ENCODE measurements at regions not wholly inside any gene's neighbourhood (a gene's known extent, or its start where the extent isn't known, plus 50 kb on each side); places are given as distances from the start of the nearest gene placed in this dataset.

GRCh38 chr16:66240631-66241395 is 125.7 kb upstream of the CDH5 start:
- Histone ChIP-seq H3K79me2 (ENCODE audit: insufficient read depth, low read length) (no peaks in the 10 kb centered on the region), H3K27me3 (ENCODE audit: control insufficient read depth in 1 of 2, insufficient read depth in 2 of 2, low read length in 2 of 2) (peaks cover 0 to 33% of the 10 kb centered on the region in 2 experiments; a peak in 3 of 5 replicates), H4K20me1 (ENCODE audit: insufficient read depth, low read length) (no peaks in the 10 kb centered on the region), H3K4me1 (ENCODE audit: insufficient read depth, low read length) (no peaks in the 10 kb centered on the region), H3K4me3 (replicated peaks in 1 of 3; ENCODE audit: insufficient read depth in 1 of 3, low read depth in 2 of 3, low read length in 3 of 3) (no peak overlapping the region), H3K27ac (ENCODE audit: extremely low read length, insufficient read depth, low read length) (no peak overlapping the region), H3K36me3 (replicated peaks in 1 of 2; ENCODE audit: control insufficient read depth in 1 of 2, insufficient read depth in 2 of 2, low read length in 2 of 2) (no peaks in the 10 kb centered on the region), H3K9me3 (ENCODE audit: low read length) (no peaks in the 10 kb centered on the region), H3K9ac (ENCODE audit: insufficient read depth, low read depth, low read length) (no peak overlapping the region), H2AFZ (ENCODE audit: low read length) (no peak overlapping the region), H3K4me2 (ENCODE audit: low read depth, low read length) (no peak overlapping the region)
- no peak for TF ChIP-seq FOXO4 (CRISPR knock-in tag; conservative IDR thresholded peaks at IDR 0.05)
- TF ChIP-seq LBX2 (CRISPR knock-in tag; IDR thresholded peaks at IDR 0.05; ENCODE audit: borderline replicate concordance): no peak
- no peak for TF ChIP-seq ZNF790 (CRISPR knock-in tag; IDR thresholded peaks at IDR 0.05; ENCODE audit: borderline replicate concordance)
- no peak for TF ChIP-seq ZBTB26 (CRISPR knock-in tag; IDR thresholded peaks at IDR 0.05; ENCODE audit: borderline replicate concordance)
- TF ChIP-seq SMYD3 (CRISPR knock-in tag; IDR thresholded peaks at IDR 0.05): no peak
- TF ChIP-seq PITX1 (CRISPR knock-in tag; IDR thresholded peaks at IDR 0.05): no peak
- no peak for TF ChIP-seq ZNF883 (CRISPR knock-in tag; IDR thresholded peaks at IDR 0.05; ENCODE audit: not compliant biosample characterization)
- TF ChIP-seq KLF9 (CRISPR knock-in tag; IDR thresholded peaks at IDR 0.05; ENCODE audit: low read depth): no peak
- FAIRE-seq: no peak
- POLR2A ChIA-PET: no interaction called here
- 42% methylated on average over 8 of the region's 8 CpGs for WGBS (ENCODE audit: low lambda C conversion rate)
- no peak for ATAC-seq
- CTCF ChIA-PET (ENCODE audit: low intra/inter-chr PET ratio, low total read pairs): no interaction called here
- in situ Hi-C loops (cut with HindIII; ENCODE audit: extremely low pct_ligation_motif_present, low pct_unique_long_range_greater_than_20kb) (no loop called here), intact Hi-C loops (cut with micrococcal nuclease; ENCODE audit: unreplicated experiment) (no loop called here)
- no TSS peak for BruUV-seq (replicated peaks)
- no peak for DNase-seq (ENCODE audit: low spot score)
